GM21786 (cell line): ENCODE measurements at regions not wholly inside any gene's neighbourhood (a gene's known extent, or its start where the extent isn't known, plus 50 kb on each side); places are given as distances from the start of the nearest gene placed in this dataset.
A peak's percentile ranks its signal among the peaks of the same experiment; 100 is the strongest.

Experiments
- ATAC-seq: cut with Tn5 transposase; IDR thresholded peaks from one replicate; pipeline ENCODE4 v1.9.1; 2021; ENCODE audit not compliant: unreplicated experiment

- ATAC-seq: no peak
Observed at GRCh38 chr1:187229496-187229895, 400.7 kb downstream of the PLA2G4A start.

- no peak for ATAC-seq
Observed at GRCh38 chr1:187234706-187235105, 406.0 kb downstream of the PLA2G4A start.

- ATAC-seq: no peak
Observed at GRCh38 chr1:187236199-187236598, 407.4 kb downstream of the PLA2G4A start.

- ATAC-seq: no peak
Observed at GRCh38 chr1:187236676-187237075, 407.9 kb downstream of the PLA2G4A start.

- no peak for ATAC-seq
Observed at GRCh38 chr1:187237542-187237941, 408.8 kb downstream of the PLA2G4A start.

GRCh38 chr1:187241971-187242370, 413.2 kb downstream of the PLA2G4A start:
- ATAC-seq: no peak

GRCh38 chr1:187244623-187245022, 415.9 kb downstream of the PLA2G4A start:
- no peak for ATAC-seq

GRCh38 chr1:187245201-187245600, 416.5 kb downstream of the PLA2G4A start:
- no peak for ATAC-seq

- no peak for ATAC-seq
Observed at GRCh38 chr1:187249196-187249595, 420.4 kb downstream of the PLA2G4A start.

GRCh38 chr1:187252923-187253322, 424.2 kb downstream of the PLA2G4A start:
- ATAC-seq: no peak

- no peak for ATAC-seq
Observed at GRCh38 chr1:187257476-187257875, 428.7 kb downstream of the PLA2G4A start.

GRCh38 chr1:187261637-187262036, 432.9 kb downstream of the PLA2G4A start:
- ATAC-seq: no peak

- no peak for ATAC-seq
Observed at GRCh38 chr1:187262731-187263130, 434.0 kb downstream of the PLA2G4A start.

- peak; percentile 54 for ATAC-seq
Observed at GRCh38 chr1:187264995-187265602, 436.4 kb downstream of the PLA2G4A start.

- no peak for ATAC-seq
Observed at GRCh38 chr1:187266051-187266450, 437.3 kb downstream of the PLA2G4A start.

- ATAC-seq: no peak
Observed at GRCh38 chr1:187267827-187268226, 439.1 kb downstream of the PLA2G4A start.

- no peak for ATAC-seq
Observed at GRCh38 chr1:187270256-187270655, 441.5 kb downstream of the PLA2G4A start.

GRCh38 chr1:187275346-187275745, 446.6 kb downstream of the PLA2G4A start:
- ATAC-seq: no peak

- ATAC-seq: no peak
Observed at GRCh38 chr1:187275985-187276575, 447.3 kb downstream of the PLA2G4A start.

GRCh38 chr1:187276677-187277076, 447.9 kb downstream of the PLA2G4A start:
- no peak for ATAC-seq

GRCh38 chr1:187280031-187280430, 451.3 kb downstream of the PLA2G4A start:
- ATAC-seq: no peak

GRCh38 chr1:187281085-187281484, 452.3 kb downstream of the PLA2G4A start:
- no peak for ATAC-seq

- no peak for ATAC-seq
Observed at GRCh38 chr1:187283984-187284383, 455.2 kb downstream of the PLA2G4A start.
